ENCODE measurements at regions not wholly inside any gene's neighbourhood (a gene's known extent, or its start where the extent isn't known, plus 50 kb on each side); places are given as distances from the start of the nearest gene placed in this dataset.

DNA sequence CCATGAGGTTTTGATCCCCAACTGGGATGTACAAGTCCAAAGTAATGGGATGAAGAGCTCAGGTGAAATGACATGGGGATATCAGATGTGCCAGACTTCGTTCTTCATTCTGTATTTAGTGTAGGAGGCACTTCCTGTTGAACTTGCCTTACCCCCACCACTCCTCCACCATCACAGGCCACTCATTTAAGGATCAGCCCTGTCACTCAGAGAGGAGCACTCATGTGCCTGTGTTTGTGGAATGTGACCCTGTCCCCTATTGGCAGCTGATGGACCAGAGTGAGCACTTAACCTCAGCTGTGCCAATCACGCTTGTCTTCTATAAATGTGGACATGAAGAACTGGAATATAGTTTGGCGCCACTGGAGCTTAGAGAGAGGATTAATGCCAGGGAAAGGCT, 91.4 kb upstream of the CTTNBP2NL start:
- TF ChIP-seq, protein P1, sequence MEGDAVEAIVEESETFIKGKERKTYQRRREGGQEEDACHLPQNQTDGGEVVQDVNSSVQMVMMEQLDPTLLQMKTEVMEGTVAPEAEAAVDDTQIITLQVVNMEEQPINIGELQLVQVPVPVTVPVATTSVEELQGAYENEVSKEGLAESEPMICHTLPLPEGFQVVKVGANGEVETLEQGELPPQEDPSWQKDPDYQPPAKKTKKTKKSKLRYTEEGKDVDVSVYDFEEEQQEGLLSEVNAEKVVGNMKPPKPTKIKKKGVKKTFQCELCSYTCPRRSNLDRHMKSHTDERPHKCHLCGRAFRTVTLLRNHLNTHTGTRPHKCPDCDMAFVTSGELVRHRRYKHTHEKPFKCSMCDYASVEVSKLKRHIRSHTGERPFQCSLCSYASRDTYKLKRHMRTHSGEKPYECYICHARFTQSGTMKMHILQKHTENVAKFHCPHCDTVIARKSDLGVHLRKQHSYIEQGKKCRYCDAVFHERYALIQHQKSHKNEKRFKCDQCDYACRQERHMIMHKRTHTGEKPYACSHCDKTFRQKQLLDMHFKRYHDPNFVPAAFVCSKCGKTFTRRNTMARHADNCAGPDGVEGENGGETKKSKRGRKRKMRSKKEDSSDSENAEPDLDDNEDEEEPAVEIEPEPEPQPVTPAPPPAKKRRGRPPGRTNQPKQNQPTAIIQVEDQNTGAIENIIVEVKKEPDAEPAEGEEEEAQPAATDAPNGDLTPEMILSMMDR (IDR thresholded peaks at IDR 0.05), result no peak
- TF ChIP-seq EP300 (IDR thresholded peaks at IDR 0.05), result no peak
- no peak for TF ChIP-seq POLR2A (IDR thresholded peaks at IDR 0.05)
- Histone ChIP-seq H3K27ac (no peak overlapping the region), H3K27me3 (no peaks in the 10 kb centered on the region), H3K36me3 (no peaks in the 10 kb centered on the region), H3K4me3 (no peak overlapping the region), H3K4me1 (ENCODE audit: insufficient read depth) (no peaks in the 10 kb centered on the region), H3K9me3 (no peaks in the 10 kb centered on the region)
- no peak for DNase-seq
- intact Hi-C loops (cut with DNase I), result no loop called here
- WGBS, 3 donors, result 50 to 77% (median 72%) methylated on average over 3 of the region's 3 CpGs

DNA sequence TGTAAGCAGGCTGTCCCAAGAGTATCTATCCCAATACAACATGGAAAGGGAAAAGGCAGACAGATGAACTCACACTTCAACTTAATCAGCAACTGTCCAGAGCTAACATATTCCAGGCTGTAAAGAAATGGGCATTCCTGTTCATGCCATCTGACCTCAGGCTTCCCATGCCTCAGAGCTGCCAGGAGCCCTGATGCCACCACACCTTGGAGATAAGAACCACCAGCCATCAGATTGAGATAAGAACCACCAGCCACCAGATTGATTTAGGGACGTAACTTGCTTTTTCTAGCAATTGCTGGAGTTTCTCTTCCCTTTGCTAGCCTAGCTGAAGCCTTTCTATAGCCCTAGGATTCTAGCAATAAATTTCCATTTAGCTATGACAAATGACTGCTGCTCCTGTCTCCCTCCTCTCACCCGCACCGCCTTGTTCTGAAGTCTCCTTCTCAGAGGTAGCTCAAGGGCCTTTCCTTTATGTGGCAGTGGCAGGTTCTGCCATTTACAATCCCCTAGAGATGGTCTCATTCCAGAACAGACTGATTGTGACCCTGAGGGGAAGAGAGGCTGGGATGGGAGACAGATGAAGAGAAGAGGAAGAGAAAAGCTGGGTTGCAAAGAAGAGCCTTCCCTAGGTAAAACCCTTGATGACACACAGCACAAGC, 88.0 kb upstream of the CTTNBP2NL start:
- H3K36me3 ChIP-seq, result no peaks in the 10 kb centered on the region
- no peak overlapping the region for H3K27ac ChIP-seq
- peaks cover 1% of the 10 kb centered on the region for H3K4me1 ChIP-seq (ENCODE audit: insufficient read depth)
- DNase-seq, result no peak
- H3K27me3 ChIP-seq, result no peaks in the 10 kb centered on the region
- H3K9me3 ChIP-seq, result no peaks in the 10 kb centered on the region
- WGBS, 3 donors, result 69 to 88% (median 84%) methylated on average over 3 of the region's 3 CpGs
- TF ChIP-seq EP300 (IDR thresholded peaks at IDR 0.05), result no peak
- TF ChIP-seq POLR2A (IDR thresholded peaks at IDR 0.05), result no peak
- TF ChIP-seq, protein P1 (IDR thresholded peaks at IDR 0.05), result no peak
- no peak overlapping the region for H3K4me3 ChIP-seq
- intact Hi-C loops (cut with DNase I), result no loop called here

DNA sequence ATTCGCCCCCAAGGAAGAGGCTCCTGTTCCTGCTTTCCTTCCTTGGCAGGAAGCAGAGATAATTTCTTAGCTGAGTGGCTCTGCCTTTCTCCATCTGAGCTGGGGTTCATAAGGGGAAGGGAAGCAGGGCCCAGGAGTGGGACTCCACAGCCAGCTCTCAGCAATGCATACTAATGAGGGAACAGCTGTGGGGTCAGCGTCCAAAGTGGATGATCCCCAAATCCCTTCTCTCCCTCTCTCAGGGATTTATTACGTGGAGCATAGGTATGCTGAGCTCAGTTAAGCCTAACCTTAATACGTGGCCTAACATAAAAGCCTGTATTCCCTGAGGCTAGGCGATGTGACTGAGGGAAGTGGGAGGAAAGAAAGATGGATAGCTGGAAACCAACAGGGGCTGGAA, 87.3 kb upstream of the CTTNBP2NL start:
- DNase-seq, result no peak
- Histone ChIP-seq H3K4me1 (ENCODE audit: insufficient read depth) (peaks cover 1% of the 10 kb centered on the region), H3K27me3 (no peaks in the 10 kb centered on the region), H3K9me3 (no peaks in the 10 kb centered on the region), H3K36me3 (no peaks in the 10 kb centered on the region), H3K27ac (no peak overlapping the region), H3K4me3 (no peak overlapping the region)
- intact Hi-C loops (cut with DNase I), result no loop called here
- no peak for TF ChIP-seq EP300 (IDR thresholded peaks at IDR 0.05)
- no peak for TF ChIP-seq POLR2A (IDR thresholded peaks at IDR 0.05)
- TF ChIP-seq, protein P1 (IDR thresholded peaks at IDR 0.05), result no peak
- WGBS, 3 donors, result 79 to 84% (median 82%) methylated on average over 5 of the region's 5 CpGs

DNA sequence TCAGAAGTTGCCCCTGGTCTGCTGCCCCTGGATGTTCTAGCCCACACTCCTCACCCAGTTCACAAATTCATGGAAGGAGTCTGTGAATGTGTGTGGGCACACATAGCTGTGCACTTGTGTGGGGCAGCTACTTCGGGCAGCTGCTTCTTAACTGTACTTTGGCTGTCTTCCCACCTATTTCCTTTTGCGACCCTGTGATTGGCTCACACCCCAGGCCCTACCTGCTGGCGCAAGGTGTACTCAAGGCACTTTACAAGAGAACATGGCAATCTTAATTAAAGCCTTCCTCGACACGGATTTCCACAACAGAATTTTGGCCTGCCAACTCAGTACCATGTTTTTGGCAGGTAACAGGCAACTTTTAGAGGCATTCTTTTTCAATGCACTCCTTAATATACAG, 86.5 kb upstream of the CTTNBP2NL start:
- H3K36me3 ChIP-seq, result no peaks in the 10 kb centered on the region
- no peaks in the 10 kb centered on the region for H3K9me3 ChIP-seq
- H3K27me3 ChIP-seq, result no peaks in the 10 kb centered on the region
- TF ChIP-seq POLR2A (IDR thresholded peaks at IDR 0.05) (no peak), EP300 (IDR thresholded peaks at IDR 0.05) (no peak)
- TF ChIP-seq, protein P1 (IDR thresholded peaks at IDR 0.05), result no peak
- no peak overlapping the region for H3K4me3 ChIP-seq
- WGBS, 3 donors, result 80 to 89% (median 87%) methylated on average over 5 of the region's 5 CpGs
- H3K27ac ChIP-seq, result no peak overlapping the region
- peaks cover 1% of the 10 kb centered on the region for H3K4me1 ChIP-seq (ENCODE audit: insufficient read depth)
- intact Hi-C loops (cut with DNase I), result no loop called here
- DNase-seq, result no peak
